ENCODE measurements at regions not wholly inside any gene's neighbourhood (a gene's known extent, or its start where the extent isn't known, plus 50 kb on each side); places are given as distances from the start of the nearest gene placed in this dataset.

- TF ChIP-seq, protein P1, sequence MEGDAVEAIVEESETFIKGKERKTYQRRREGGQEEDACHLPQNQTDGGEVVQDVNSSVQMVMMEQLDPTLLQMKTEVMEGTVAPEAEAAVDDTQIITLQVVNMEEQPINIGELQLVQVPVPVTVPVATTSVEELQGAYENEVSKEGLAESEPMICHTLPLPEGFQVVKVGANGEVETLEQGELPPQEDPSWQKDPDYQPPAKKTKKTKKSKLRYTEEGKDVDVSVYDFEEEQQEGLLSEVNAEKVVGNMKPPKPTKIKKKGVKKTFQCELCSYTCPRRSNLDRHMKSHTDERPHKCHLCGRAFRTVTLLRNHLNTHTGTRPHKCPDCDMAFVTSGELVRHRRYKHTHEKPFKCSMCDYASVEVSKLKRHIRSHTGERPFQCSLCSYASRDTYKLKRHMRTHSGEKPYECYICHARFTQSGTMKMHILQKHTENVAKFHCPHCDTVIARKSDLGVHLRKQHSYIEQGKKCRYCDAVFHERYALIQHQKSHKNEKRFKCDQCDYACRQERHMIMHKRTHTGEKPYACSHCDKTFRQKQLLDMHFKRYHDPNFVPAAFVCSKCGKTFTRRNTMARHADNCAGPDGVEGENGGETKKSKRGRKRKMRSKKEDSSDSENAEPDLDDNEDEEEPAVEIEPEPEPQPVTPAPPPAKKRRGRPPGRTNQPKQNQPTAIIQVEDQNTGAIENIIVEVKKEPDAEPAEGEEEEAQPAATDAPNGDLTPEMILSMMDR (IDR thresholded peaks at IDR 0.05; ENCODE audit: poor library complexity), result no peak
- TF ChIP-seq EZH2 (IDR thresholded peaks at IDR 0.05; ENCODE audit: borderline replicate concordance) (no peak), EZH2phosphoT487 (IDR thresholded peaks at IDR 0.05; ENCODE audit: low read depth, severe bottlenecking, unreplicated experiment) (no peak)
- no peaks in the 10 kb centered on the region for H3K36me3 ChIP-seq (replicated peaks; ENCODE audit: insufficient read depth, low read depth)
- H2AFZ ChIP-seq, result no peak overlapping the region
- no peaks in the 10 kb centered on the region for H3K79me2 ChIP-seq
- no peak for DNase-seq (ENCODE audit: low spot score)
- no peak overlapping the region for H3K27ac ChIP-seq
- H3K4me2 ChIP-seq, result no peak overlapping the region
- H3K4me3 ChIP-seq, result no peak overlapping the region
- no peaks in the 10 kb centered on the region for H3K9me3 ChIP-seq (ENCODE audit: low read depth)
- H4K20me1 ChIP-seq (ENCODE audit: insufficient read depth, poor library complexity, severe bottlenecking), result no peaks in the 10 kb centered on the region
- H3K27me3 ChIP-seq, result no peaks in the 10 kb centered on the region
- H3K9me2 ChIP-seq (replicated peaks; ENCODE audit: insufficient read depth), result no peaks in the 10 kb centered on the region
- WGBS (ENCODE audit: low lambda C conversion rate, missing lambda C conversion rate), result 95% methylated on average over 7 of the region's 7 CpGs
- no peaks in the 10 kb centered on the region for H3K4me1 ChIP-seq (ENCODE audit: insufficient read depth)
These were observed 71.5 kb downstream of the LINC01488 start for GRCh38 chr11:69552951-69553350.

GRCh38 chr11:69553416-69554357 is 72.2 kb downstream of the LINC01488 start:
- Histone ChIP-seq H3K79me2 (no peaks in the 10 kb centered on the region), H3K4me1 (ENCODE audit: insufficient read depth) (no peaks in the 10 kb centered on the region), H3K9me2 (replicated peaks; ENCODE audit: insufficient read depth) (no peaks in the 10 kb centered on the region), H2AFZ (no peak overlapping the region), H3K9me3 (ENCODE audit: low read depth) (no peaks in the 10 kb centered on the region), H3K4me3 (no peak overlapping the region), H3K27ac (no peak overlapping the region), H4K20me1 (ENCODE audit: insufficient read depth, poor library complexity, severe bottlenecking) (no peaks in the 10 kb centered on the region), H3K36me3 (replicated peaks; ENCODE audit: insufficient read depth, low read depth) (no peaks in the 10 kb centered on the region), H3K27me3 (no peaks in the 10 kb centered on the region), H3K4me2 (no peak overlapping the region)
- DNase-seq (ENCODE audit: low spot score), result no peak
- TF ChIP-seq EZH2 (IDR thresholded peaks at IDR 0.05; ENCODE audit: borderline replicate concordance) (no peak), EZH2phosphoT487 (IDR thresholded peaks at IDR 0.05; ENCODE audit: low read depth, severe bottlenecking, unreplicated experiment) (no peak)
- TF ChIP-seq, protein P1 (IDR thresholded peaks at IDR 0.05; ENCODE audit: poor library complexity), result no peak
- WGBS (ENCODE audit: low lambda C conversion rate, missing lambda C conversion rate), result 96% methylated on average over 12 of the region's 14 CpGs

DNA sequence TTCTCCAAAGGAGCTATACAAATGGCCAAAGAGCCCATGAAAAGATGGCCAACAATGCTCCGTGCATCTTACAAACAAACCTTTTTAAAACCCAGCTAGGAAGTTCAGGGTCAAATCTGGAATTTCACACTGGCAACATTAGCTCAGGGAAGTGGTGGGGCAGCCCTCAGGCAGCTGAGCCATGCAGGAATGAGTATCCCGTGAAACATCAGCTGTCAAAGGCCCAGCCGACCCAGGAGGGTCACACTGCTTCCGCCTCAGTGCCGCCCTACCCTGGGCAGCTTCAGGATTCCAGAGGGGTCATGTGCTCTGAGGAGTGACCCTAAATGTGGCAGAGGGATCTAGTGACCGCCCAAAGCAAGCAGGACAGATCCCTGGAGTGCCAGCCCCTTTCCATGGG is 73.4 kb downstream of the LINC01488 start:
- H3K9me3 ChIP-seq (ENCODE audit: low read depth), result no peaks in the 10 kb centered on the region
- H3K27ac ChIP-seq, result no peak overlapping the region
- H4K20me1 ChIP-seq (ENCODE audit: insufficient read depth, poor library complexity, severe bottlenecking), result no peaks in the 10 kb centered on the region
- no peak for DNase-seq (ENCODE audit: low spot score)
- no peaks in the 10 kb centered on the region for H3K36me3 ChIP-seq (replicated peaks; ENCODE audit: insufficient read depth, low read depth)
- TF ChIP-seq EZH2 (IDR thresholded peaks at IDR 0.05; ENCODE audit: borderline replicate concordance) (no peak), EZH2phosphoT487 (IDR thresholded peaks at IDR 0.05; ENCODE audit: low read depth, severe bottlenecking, unreplicated experiment) (no peak)
- TF ChIP-seq, protein P1 (IDR thresholded peaks at IDR 0.05; ENCODE audit: poor library complexity), result no peak
- no peaks in the 10 kb centered on the region for H3K4me1 ChIP-seq (ENCODE audit: insufficient read depth)
- WGBS (ENCODE audit: low lambda C conversion rate, missing lambda C conversion rate), result 70% methylated on average over 6 of the region's 6 CpGs
- no peak overlapping the region for H3K4me3 ChIP-seq
- H2AFZ ChIP-seq, result no peak overlapping the region
- H3K27me3 ChIP-seq, result no peaks in the 10 kb centered on the region
- no peaks in the 10 kb centered on the region for H3K79me2 ChIP-seq
- no peaks in the 10 kb centered on the region for H3K9me2 ChIP-seq (replicated peaks; ENCODE audit: insufficient read depth)
- H3K4me2 ChIP-seq, result no peak overlapping the region

Data from hepatocyte (in vitro differentiated cells).